DMS114 treated with DMSO at 0.1 percent for 48 hours (cell line): ENCODE measurements at regions not wholly inside any gene's neighbourhood (a gene's known extent, or its start where the extent isn't known, plus 50 kb on each side); places are given as distances from the start of the nearest gene placed in this dataset.

Experiments
- DNase-seq: peaks from one replicate; lab custom pipeline; 2025; ENCODE audit not compliant: unreplicated experiment; lab: John Stamatoyannopoulos, UW

GRCh38 chr12:115064296-115064695, 380.3 kb upstream of the TBX3 start:
- no peak for DNase-seq

- DNase-seq: no peak
Observed at GRCh38 chr12:115062741-115063140, 378.8 kb upstream of the TBX3 start.

- DNase-seq: no peak
Observed at GRCh38 chr12:115060477-115061168, 376.6 kb upstream of the TBX3 start.

- DNase-seq: no peak
Observed at GRCh38 chr12:115057445-115057844, 373.5 kb upstream of the TBX3 start.

GRCh38 chr12:115051378-115051777, 367.4 kb upstream of the TBX3 start:
- DNase-seq: no peak

GRCh38 chr12:115049614-115050013, 365.6 kb upstream of the TBX3 start:
- no peak for DNase-seq

GRCh38 chr12:115046805-115047204, 362.8 kb upstream of the TBX3 start:
- no peak for DNase-seq

- peak; percentile 60 for DNase-seq
Observed at GRCh38 chr12:115044073-115044472, 360.1 kb upstream of the TBX3 start.

- DNase-seq: no peak
Observed at GRCh38 chr12:115043079-115043478, 359.1 kb upstream of the TBX3 start.

GRCh38 chr12:115042341-115042740, 358.4 kb upstream of the TBX3 start:
- no peak for DNase-seq

GRCh38 chr12:115037830-115038229, 353.9 kb upstream of the TBX3 start:
- DNase-seq: no peak

- DNase-seq: no peak
Observed at GRCh38 chr12:115035535-115036107, 351.6 kb upstream of the TBX3 start.

- DNase-seq: no peak
Observed at GRCh38 chr12:115032521-115032920, 348.5 kb upstream of the TBX3 start.

- DNase-seq: no peak
Observed at GRCh38 chr12:115030017-115030416, 346.0 kb upstream of the TBX3 start.

GRCh38 chr12:115024531-115024930, 340.6 kb upstream of the TBX3 start:
- no peak for DNase-seq

GRCh38 chr12:115023279-115024265, 339.6 kb upstream of the TBX3 start:
- DNase-seq: no peak

GRCh38 chr12:115020091-115020490, 336.1 kb upstream of the TBX3 start:
- no peak for DNase-seq

GRCh38 chr12:115017346-115017745, 333.4 kb upstream of the TBX3 start:
- no peak for DNase-seq

GRCh38 chr12:115013236-115013981, 329.4 kb upstream of the TBX3 start:
- DNase-seq: no peak

- no peak for DNase-seq
Observed at GRCh38 chr12:115012861-115013235, 328.9 kb upstream of the TBX3 start.

GRCh38 chr12:115011703-115012102, 327.7 kb upstream of the TBX3 start:
- no peak for DNase-seq
